HepG2 (cell line): ENCODE measurements at regions not wholly inside any gene's neighbourhood (a gene's known extent, or its start where the extent isn't known, plus 50 kb on each side); places are given as distances from the start of the nearest gene placed in this dataset.

ENCODE experiments used
- ATAC-seq: fragments of 200-7000 bp; cut with Tn5 transposase; 3 replicates; pipeline ENCODE4 v1.9.1; 2020; ENCODE audit warnings: mild to moderate bottlenecking, moderate library complexity
- BruUV-seq: library from RNA; stranded (reverse); fragments of 400-500 nt; replicated peaks from 2 replicates; lab custom pipeline; 2021; lab: Mats Ljungman, UMichigan
- CTCF ChIA-PET: fragments of 300-600 bp; formaldehyde crosslinking; extraction: SDS; loops from one replicate; lab custom pipeline; 2021; ENCODE audit warnings: low total read pairs, inconsistent platforms, low intra/inter-chr PET ratio; lab: Yijun Ruan, JAX
- POLR2A ChIA-PET: fragments of 350-600 bp; sonication (Branson Sonifier 250); formaldehyde crosslinking; loops from one replicate; lab custom pipeline; 2020; ENCODE audit warnings: antibody characterized with exemption, inconsistent platforms; lab: Yijun Ruan, JAX
- DNase-seq: peaks from one replicate; pipeline ENCODE4 v3.0.0-alpha.2; 2015; ENCODE audit warnings: low spot score
- FAIRE-seq: peaks from 3 replicates; lab custom pipeline; 2011; peaks lifted over from hg19 to GRCh38; lab: Jason Lieb, UNC
- H2AFZ ChIP-seq: one replicate; pipeline ENCODE4 v1.6.1; 2011; ENCODE audit warnings: low read length, inconsistent platforms
- H3K27ac ChIP-seq: fragments of 300-600 bp; 3 replicates; pipeline ENCODE4 v1.8.0; 2011; ENCODE audit warnings: mixed run types, mild to moderate bottlenecking, mixed read lengths, low read length, inconsistent platforms; ENCODE audit not compliant: insufficient read depth; ENCODE audit errors: extremely low read length
- H3K27me3 ChIP-seq, 2 experiments: fragments of 200-600 bp in 1 of 2; 2 replicates in 1 of 2; 3 replicates in 1 of 2; pipeline versions ENCODE4 v1.6.0 to v1.8.0; 2011; ENCODE audit warnings: low read length in 2 of 2, mild to moderate bottlenecking in 2 of 2, moderate library complexity in 2 of 2, inconsistent platforms in 1 of 2; ENCODE audit not compliant: insufficient read depth in 2 of 2, control insufficient read depth in 1 of 2
- H3K36me3 ChIP-seq, 2 experiments: fragments of 200-600 bp in 1 of 2; replicated peaks in 1 of 2; 2 replicates in 1 of 2; 3 replicates in 1 of 2; pipeline versions ENCODE4 v1.5.1 to v1.8.0; 2011; ENCODE audit warnings: low read length in 2 of 2, inconsistent platforms in 1 of 2; ENCODE audit not compliant: insufficient read depth in 2 of 2, control insufficient read depth in 1 of 2
- H3K4me1 ChIP-seq: 2 replicates; pipeline ENCODE4 v1.5.1; 2012; ENCODE audit warnings: low read length, inconsistent platforms; ENCODE audit not compliant: insufficient read depth
- H3K4me2 ChIP-seq: 2 replicates; pipeline ENCODE4 v1.6.0; 2011; ENCODE audit warnings: low read depth, low read length, inconsistent platforms
- H3K4me3 ChIP-seq, 3 experiments: fragments of 200-600 bp in 1 of 3; sonication (generic), shearing (Covaris generic) in 1 of 3; replicated peaks in 1 of 3; 2 replicates each; pipeline ENCODE4 v1.5.1; 2011 to 2016; ENCODE audit warnings: low read length in 3 of 3, inconsistent platforms in 2 of 3, low read depth in 2 of 3, mild to moderate bottlenecking in 2 of 3, control low read depth in 1 of 3, mixed read lengths in 1 of 3; ENCODE audit not compliant: insufficient read depth in 1 of 3
- H3K79me2 ChIP-seq: one replicate; pipeline ENCODE4 v1.6.1; 2011; ENCODE audit warnings: low read length, inconsistent platforms; ENCODE audit not compliant: insufficient read depth
- H3K9ac ChIP-seq: 2 replicates; pipeline ENCODE4 v1.6.0; 2011; ENCODE audit warnings: mild to moderate bottlenecking, low read depth, low read length, inconsistent platforms; ENCODE audit not compliant: insufficient read depth
- H3K9me3 ChIP-seq: 2 replicates; pipeline ENCODE4 v1.5.1; 2012; ENCODE audit warnings: mild to moderate bottlenecking, low read length
- H4K20me1 ChIP-seq: 2 replicates; pipeline ENCODE4 v1.6.0; 2011; ENCODE audit warnings: inconsistent platforms, mild to moderate bottlenecking, low read length, moderate library complexity; ENCODE audit not compliant: insufficient read depth
- ELF1 ChIP-seq: sonication (generic); formaldehyde crosslinking; IDR thresholded peaks from 2 replicates; pipeline ENCODE4 v1.4.0; 2020; ENCODE audit warnings: missing genetic modification reagents
- HIVEP1 ChIP-seq: sonication (generic); formaldehyde crosslinking; IDR thresholded peaks from 2 replicates; pipeline ENCODE4 v1.4.0; 2020; ENCODE audit warnings: mild to moderate bottlenecking, missing genetic modification reagents
- POGZ ChIP-seq: sonication (generic); formaldehyde crosslinking; IDR thresholded peaks from 2 replicates; pipeline ENCODE4 v1.4.0; 2020; ENCODE audit warnings: mild to moderate bottlenecking, missing genetic modification reagents
- RFX1 ChIP-seq: fragments of 450-650 bp; IDR thresholded peaks from 2 replicates; pipeline ENCODE4 v1.6.1; 2017
- RFX3 ChIP-seq: IDR thresholded peaks from 2 replicates; pipeline ENCODE4 v1.6.1; 2016; ENCODE audit warnings: missing biosample characterization, missing genetic modification reagents
- SATB2 ChIP-seq: sonication (generic); formaldehyde crosslinking; IDR thresholded peaks from 2 replicates; pipeline ENCODE4 v1.5.0; 2020; ENCODE audit warnings: missing genetic modification reagents
- SKI ChIP-seq: fragments of 450-650 bp; IDR thresholded peaks from one replicate; pipeline ENCODE4 v1.6.1; 2018; ENCODE audit warnings: mild to moderate bottlenecking; ENCODE audit not compliant: partially characterized antibody
- SMARCC2 ChIP-seq: fragments of 450-650 bp; IDR thresholded peaks from 2 replicates; pipeline ENCODE4 v1.6.1; 2017; ENCODE audit warnings: antibody characterized with exemption, mild to moderate bottlenecking
- TBX3 ChIP-seq: fragments of 450-650 bp; IDR thresholded peaks from 2 replicates; pipeline ENCODE4 v1.6.1; 2017; ENCODE audit warnings: antibody characterized with exemption, mild to moderate bottlenecking, inconsistent platforms, borderline replicate concordance
- TCF7 ChIP-seq: sonication (generic); IDR thresholded peaks from 2 replicates; pipeline ENCODE4 v1.6.1; 2016; ENCODE audit warnings: antibody characterized with exemption, low read depth
- ZFP36L1 ChIP-seq: sonication (generic); formaldehyde crosslinking; IDR thresholded peaks from 2 replicates; pipeline ENCODE4 v1.8.0; 2022; ENCODE audit warnings: mild to moderate bottlenecking, missing genetic modification reagents, moderate library complexity
- ZMYM3 ChIP-seq: sonication (generic); formaldehyde crosslinking; IDR thresholded peaks from 2 replicates; pipeline ENCODE4 v1.5.1; 2020; ENCODE audit warnings: mild to moderate bottlenecking, missing genetic modification reagents
- ZNF354B ChIP-seq: sonication (generic); formaldehyde crosslinking; IDR thresholded peaks from 2 replicates; pipeline ENCODE4 v1.8.0; 2022; ENCODE audit warnings: mild to moderate bottlenecking, missing genetic modification reagents
- WGBS: methylation state at CpG from one replicate; pipeline ENCODE4 v1.1.6; 2017; ENCODE audit warnings: low lambda C conversion rate; 5-methylcytosine and 5-hydroxymethylcytosine counted together
- in situ Hi-C: cut with HindIII; loops from 2 replicates; pipeline ENCODE4 v1.10.0; 2017; ENCODE audit warnings: low pct_unique_long_range_greater_than_20kb; ENCODE audit not compliant: extremely low pct_ligation_motif_present
- intact Hi-C: fragments of 100-400 bp; cut with micrococcal nuclease; formaldehyde crosslinking; loops from one replicate; pipeline ENCODE4 v1.10.0; 2022; ENCODE audit not compliant: unreplicated experiment
- TF ChIP-seq, protein P1 (sequence below): fragments of 450-650 bp; IDR thresholded peaks from 2 replicates; pipeline ENCODE4 v1.6.1; 2017; ENCODE audit warnings: mild to moderate bottlenecking

DNA sequence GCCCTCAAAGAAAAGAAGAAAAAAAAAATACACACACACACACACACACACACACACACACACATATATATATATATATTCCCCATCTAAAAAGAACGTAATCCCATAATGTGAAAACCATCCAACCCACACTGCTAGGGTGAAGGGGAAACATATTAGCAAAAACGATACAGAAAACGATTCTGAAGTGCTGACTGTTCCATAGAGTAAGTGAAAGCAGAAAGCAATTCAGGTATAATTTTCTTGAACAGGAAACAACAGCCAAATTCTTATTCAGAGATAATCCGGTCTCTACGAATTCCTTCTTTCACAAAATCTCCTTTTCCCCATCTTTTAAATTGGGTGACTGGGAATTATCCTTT, 393.5 kb downstream of the NOVA1 start (continued):
- TF ChIP-seq ZMYM3 (CRISPR knock-in tag), result no peak
- TF ChIP-seq SKI, result no peak
- TF ChIP-seq RFX3 (CRISPR knock-in tag), result no peak
- no peak for TF ChIP-seq HIVEP1 (CRISPR knock-in tag)
- TF ChIP-seq POGZ, result no peak
- TF ChIP-seq ELF1 (CRISPR knock-in tag), result no peak

DNA sequence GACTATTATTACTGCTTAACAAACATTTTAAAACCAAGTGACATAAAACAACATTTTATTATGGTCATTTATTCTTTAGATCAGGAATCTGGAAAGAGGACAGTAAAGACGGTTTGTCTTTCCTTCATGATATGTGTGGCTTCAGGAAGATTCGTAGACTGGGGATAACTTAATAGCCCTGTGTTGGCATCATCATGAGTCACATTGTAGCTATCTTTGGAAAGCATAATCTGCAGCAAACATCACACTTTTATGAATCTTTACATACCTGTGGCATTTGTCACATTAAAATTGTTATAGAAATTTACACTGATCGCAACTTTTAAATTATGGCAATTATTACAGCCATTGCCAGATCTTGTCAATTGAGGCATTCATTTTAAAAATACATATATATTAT, 397.1 kb downstream of the NOVA1 start:
- FAIRE-seq (no peak), DNase-seq (no peak), ATAC-seq (no peak)
- no TSS peak for BruUV-seq
- no peak overlapping the region for H3K4me2 ChIP-seq
- WGBS, result 42% methylated on average over 3 of the region's 3 CpGs
- no peak overlapping the region for H2AFZ ChIP-seq
- TF ChIP-seq ZNF354B (CRISPR knock-in tag) (no peak), ZFP36L1 (CRISPR knock-in tag) (no peak), TCF7 (no peak), TBX3 (no peak), RFX3 (CRISPR knock-in tag) (no peak), RFX1 (no peak), SMARCC2 (no peak), SATB2 (CRISPR knock-in tag) (no peak)
- TF ChIP-seq, protein P1, sequence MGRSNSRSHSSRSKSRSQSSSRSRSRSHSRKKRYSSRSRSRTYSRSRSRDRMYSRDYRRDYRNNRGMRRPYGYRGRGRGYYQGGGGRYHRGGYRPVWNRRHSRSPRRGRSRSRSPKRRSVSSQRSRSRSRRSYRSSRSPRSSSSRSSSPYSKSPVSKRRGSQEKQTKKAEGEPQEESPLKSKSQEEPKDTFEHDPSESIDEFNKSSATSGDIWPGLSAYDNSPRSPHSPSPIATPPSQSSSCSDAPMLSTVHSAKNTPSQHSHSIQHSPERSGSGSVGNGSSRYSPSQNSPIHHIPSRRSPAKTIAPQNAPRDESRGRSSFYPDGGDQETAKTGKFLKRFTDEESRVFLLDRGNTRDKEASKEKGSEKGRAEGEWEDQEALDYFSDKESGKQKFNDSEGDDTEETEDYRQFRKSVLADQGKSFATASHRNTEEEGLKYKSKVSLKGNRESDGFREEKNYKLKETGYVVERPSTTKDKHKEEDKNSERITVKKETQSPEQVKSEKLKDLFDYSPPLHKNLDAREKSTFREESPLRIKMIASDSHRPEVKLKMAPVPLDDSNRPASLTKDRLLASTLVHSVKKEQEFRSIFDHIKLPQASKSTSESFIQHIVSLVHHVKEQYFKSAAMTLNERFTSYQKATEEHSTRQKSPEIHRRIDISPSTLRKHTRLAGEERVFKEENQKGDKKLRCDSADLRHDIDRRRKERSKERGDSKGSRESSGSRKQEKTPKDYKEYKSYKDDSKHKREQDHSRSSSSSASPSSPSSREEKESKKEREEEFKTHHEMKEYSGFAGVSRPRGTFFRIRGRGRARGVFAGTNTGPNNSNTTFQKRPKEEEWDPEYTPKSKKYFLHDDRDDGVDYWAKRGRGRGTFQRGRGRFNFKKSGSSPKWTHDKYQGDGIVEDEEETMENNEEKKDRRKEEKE, result no peak
- no peaks in the 10 kb centered on the region for H3K79me2 ChIP-seq
- intact Hi-C loops, result no loop called here
- H3K4me3 ChIP-seq, result no peak overlapping the region
- no peaks in the 10 kb centered on the region for H3K4me1 ChIP-seq
- no peaks in the 10 kb centered on the region for H4K20me1 ChIP-seq
- no peaks in the 10 kb centered on the region for H3K36me3 ChIP-seq
- peaks cover 0 to 10% of the 10 kb centered on the region in 2 experiments; a peak in 4 of 5 replicates for H3K27me3 ChIP-seq
- in situ Hi-C loops, result no loop called here
- no peak overlapping the region for H3K9ac ChIP-seq
- ChIA-PET POLR2A (no interaction called here), CTCF (no interaction called here)
- no peak overlapping the region for H3K27ac ChIP-seq
- H3K9me3 ChIP-seq, result peaks cover 75% of the 10 kb centered on the region
